ENCODE measurements at regions not wholly inside any gene's neighbourhood (a gene's known extent, or its start where the extent isn't known, plus 50 kb on each side); places are given as distances from the start of the nearest gene placed in this dataset.

DNA sequence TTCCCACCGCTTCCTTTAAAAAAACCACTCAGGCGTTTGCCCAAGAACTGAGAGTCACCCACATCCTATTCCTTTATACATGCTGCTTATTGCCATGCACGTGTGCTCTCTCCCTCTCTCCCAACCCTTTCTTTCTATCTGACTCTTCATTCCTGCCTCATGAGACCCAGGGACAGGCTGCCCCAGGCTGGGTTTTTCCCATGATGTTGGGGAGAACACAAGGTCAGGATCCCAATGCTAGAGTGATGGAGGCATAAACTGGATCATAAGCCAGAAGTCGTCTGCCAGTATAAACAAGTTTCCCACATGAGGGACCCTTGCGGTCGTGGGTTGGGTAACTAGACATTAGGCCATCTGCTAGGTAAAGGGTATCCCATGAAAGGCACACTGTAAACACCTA, 64.9 kb downstream of the CD2 start:
- no peak for TF ChIP-seq POLR2AphosphoS5 (IDR thresholded peaks at IDR 0.05)
- TF ChIP-seq, protein P1, sequence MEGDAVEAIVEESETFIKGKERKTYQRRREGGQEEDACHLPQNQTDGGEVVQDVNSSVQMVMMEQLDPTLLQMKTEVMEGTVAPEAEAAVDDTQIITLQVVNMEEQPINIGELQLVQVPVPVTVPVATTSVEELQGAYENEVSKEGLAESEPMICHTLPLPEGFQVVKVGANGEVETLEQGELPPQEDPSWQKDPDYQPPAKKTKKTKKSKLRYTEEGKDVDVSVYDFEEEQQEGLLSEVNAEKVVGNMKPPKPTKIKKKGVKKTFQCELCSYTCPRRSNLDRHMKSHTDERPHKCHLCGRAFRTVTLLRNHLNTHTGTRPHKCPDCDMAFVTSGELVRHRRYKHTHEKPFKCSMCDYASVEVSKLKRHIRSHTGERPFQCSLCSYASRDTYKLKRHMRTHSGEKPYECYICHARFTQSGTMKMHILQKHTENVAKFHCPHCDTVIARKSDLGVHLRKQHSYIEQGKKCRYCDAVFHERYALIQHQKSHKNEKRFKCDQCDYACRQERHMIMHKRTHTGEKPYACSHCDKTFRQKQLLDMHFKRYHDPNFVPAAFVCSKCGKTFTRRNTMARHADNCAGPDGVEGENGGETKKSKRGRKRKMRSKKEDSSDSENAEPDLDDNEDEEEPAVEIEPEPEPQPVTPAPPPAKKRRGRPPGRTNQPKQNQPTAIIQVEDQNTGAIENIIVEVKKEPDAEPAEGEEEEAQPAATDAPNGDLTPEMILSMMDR (IDR thresholded peaks at IDR 0.05), result no peak
- TF ChIP-seq EP300 (IDR thresholded peaks at IDR 0.05), result no peak
- TF ChIP-seq POLR2A (IDR thresholded peaks at IDR 0.05), result no peak
